ENCODE measurements at regions not wholly inside any gene's neighbourhood (a gene's known extent, or its start where the extent isn't known, plus 50 kb on each side); places are given as distances from the start of the nearest gene placed in this dataset.

DNA sequence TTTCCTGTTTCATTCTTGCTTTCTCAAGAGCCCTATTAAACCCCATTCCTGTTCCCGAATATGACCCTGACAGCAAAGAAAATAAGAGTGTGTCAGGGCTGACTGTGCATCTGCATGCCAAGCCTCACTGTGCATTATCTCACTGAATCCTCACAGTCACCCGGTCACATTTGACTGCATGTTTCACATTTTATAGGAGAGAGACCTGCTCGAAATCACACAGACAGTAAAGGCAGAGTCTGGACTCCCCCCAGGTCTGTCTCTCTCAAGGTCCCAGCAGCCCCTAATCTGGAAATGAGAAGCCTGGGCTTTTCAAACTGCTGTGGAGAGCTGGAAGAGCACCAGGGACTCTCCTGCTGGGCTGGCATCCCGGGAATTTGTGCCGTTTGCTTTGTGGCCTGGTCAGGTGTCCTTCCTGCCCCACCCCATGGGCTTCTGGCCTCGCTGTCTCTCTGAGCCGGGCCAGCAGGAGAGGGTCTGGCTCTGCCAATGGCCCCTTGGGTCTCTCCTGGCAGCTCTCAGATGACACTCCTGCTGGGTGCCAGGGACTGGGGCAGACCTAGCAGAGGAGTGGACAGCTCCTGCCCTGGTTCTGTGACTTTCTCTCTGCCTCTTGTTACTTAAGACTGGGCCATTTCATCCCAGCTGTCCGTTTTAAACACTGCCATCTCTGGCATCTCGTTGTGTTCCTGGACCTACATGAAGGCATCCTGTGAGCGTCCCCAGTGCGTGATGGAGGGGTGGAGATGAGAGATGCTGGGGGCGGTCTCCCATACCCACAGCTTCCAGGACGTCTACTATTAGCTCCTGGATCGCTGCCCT, 173.6 kb downstream of the ARHGAP12 start:
- no peaks in the 10 kb centered on the region for H3K36me3 Mint-ChIP-seq
- peak overlapping the region in 1 of 2 donors; percentile 69 for H3K27ac Mint-ChIP-seq

DNA sequence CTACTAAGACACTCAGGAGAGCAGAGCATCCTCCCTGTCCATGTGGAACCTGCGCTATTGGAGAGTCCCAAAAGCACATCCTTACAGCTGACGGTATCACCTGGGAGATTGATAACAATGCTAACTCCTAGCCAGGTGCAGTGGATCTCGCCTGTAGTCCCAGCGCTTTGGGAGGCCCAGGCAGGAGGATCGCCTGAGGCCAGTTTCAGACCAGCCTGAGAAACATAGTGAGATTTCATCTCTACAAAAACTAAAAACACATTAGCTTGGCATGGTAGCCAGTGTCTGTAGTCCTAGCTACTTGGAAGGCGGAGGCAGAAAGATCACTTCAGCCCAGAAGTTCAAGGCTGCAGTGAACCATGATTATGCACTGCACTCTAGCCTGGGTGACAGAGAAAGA, 174.9 kb downstream of the ARHGAP12 start:
- no peaks in the 10 kb centered on the region for H3K9me3 Mint-ChIP-seq
- H3K27ac Mint-ChIP-seq: no peak overlapping the region
- DNase-seq (ENCODE audit: low spot score in 2 of 2) (no peak), ATAC-seq (no peak)
- no peaks in the 10 kb centered on the region for H3K36me3 Mint-ChIP-seq

More for the DNA sequence above, 173.6 kb downstream of the ARHGAP12 start:
- DNase-seq (ENCODE audit: low spot score in 2 of 2) (no peak), ATAC-seq (no peak)
- no peaks in the 10 kb centered on the region for H3K9me3 Mint-ChIP-seq

DNA sequence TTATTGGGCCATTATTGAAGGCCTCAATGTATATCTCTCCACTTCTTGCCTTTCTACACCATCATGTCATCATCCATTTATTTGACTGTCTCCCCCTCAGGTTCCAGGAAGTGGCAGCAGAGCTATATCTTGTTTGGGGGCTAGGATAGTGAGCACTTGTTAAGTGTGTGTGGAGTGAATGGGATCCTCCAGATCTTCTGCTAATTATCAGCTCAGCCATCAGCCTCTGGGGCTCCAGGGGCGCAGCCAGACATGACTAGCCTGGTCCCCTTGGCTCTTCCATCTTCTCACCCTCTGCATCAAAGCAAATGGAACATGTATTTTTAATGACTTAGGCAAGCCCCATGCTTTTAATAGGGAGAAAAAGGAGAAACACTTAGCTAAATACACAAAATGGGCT, 176.5 kb downstream of the ARHGAP12 start:
- ATAC-seq: no peak
- Mint-ChIP-seq H3K27ac (peak overlapping the region in 1 of 2 donors; percentile 63), H3K9me3 (no peaks in the 10 kb centered on the region), H3K36me3 (no peaks in the 10 kb centered on the region)
- no peak for DNase-seq (ENCODE audit: low spot score in 2 of 2)

- no peak for ATAC-seq
- Mint-ChIP-seq H3K27ac (peak overlapping the region in 1 of 2 donors; percentile 86), H3K36me3 (no peaks in the 10 kb centered on the region), H3K9me3 (no peaks in the 10 kb centered on the region)
- no peak for DNase-seq (ENCODE audit: low spot score in 2 of 2)
Observed at GRCh38 chr10:31751738-31752080, 176.9 kb downstream of the ARHGAP12 start.

GRCh38 chr10:31751051-31751737, 177.4 kb downstream of the ARHGAP12 start:
- Mint-ChIP-seq H3K36me3 (no peaks in the 10 kb centered on the region), H3K27ac (peak overlapping the region in 1 of 2 donors; percentile 86), H3K9me3 (no peaks in the 10 kb centered on the region)
- DNase-seq (ENCODE audit: low spot score in 2 of 2) (no peak), ATAC-seq (peak in 1 of 2 donors; percentile 48)

- Mint-ChIP-seq H3K27ac (peak overlapping the region in 1 of 2 donors; percentile 29), H3K36me3 (peaks cover 0 to 2% of the 10 kb centered on the region in 2 donors), H3K9me3 (no peaks in the 10 kb centered on the region)
- DNase-seq (ENCODE audit: low spot score in 2 of 2) (no peak), ATAC-seq (no peak)
Observed at GRCh38 chr10:31749981-31750840, 178.4 kb downstream of the ARHGAP12 start.

GRCh38 chr10:31749301-31749700, 179.3 kb downstream of the ARHGAP12 start:
- H3K27ac Mint-ChIP-seq: no peak overlapping the region
- H3K9me3 Mint-ChIP-seq: no peaks in the 10 kb centered on the region
- DNase-seq (ENCODE audit: low spot score in 2 of 2): no peak
- H3K36me3 Mint-ChIP-seq: peaks cover 0 to 8% of the 10 kb centered on the region in 2 donors
- no peak for ATAC-seq

GRCh38 chr10:31745612-31746376, 182.8 kb downstream of the ARHGAP12 start:
- Mint-ChIP-seq H3K36me3 (peaks cover 0 to 29% of the 10 kb centered on the region in 2 donors), H3K9me3 (peaks cover 0 to 10% of the 10 kb centered on the region in 2 donors), H3K27ac (peak overlapping the region; percentile 65 to 95)
- ATAC-seq: peak; percentile 98 to 99
- DNase-seq (ENCODE audit: low spot score in 2 of 2): peak in 1 of 2 donors; percentile 46

- H3K9me3 Mint-ChIP-seq: peaks cover 0 to 10% of the 10 kb centered on the region in 2 donors
Observed at GRCh38 chr10:31744025-31744424, 184.6 kb downstream of the ARHGAP12 start.

DNA sequence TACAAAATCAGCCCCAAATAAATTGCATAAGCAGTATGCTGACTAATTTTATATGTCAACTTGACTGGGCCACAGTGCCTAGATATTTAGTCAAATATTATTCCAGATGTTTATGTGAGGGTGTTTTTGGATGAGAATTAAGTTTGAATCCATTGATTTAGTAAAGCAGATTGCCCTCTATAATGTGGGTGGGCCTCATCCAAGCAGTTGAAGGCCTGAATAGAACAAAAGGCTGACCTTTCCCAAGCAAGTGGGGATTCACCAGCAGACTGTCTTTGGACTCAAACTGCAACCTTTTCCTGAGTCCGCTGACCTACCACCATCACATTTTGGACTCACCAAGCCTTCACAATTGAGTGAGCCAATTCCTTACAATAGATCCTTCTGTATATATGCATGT, 186.4 kb downstream of the ARHGAP12 start:
- peak overlapping the region in 1 of 2 donors; percentile 53 for H3K27ac Mint-ChIP-seq
- DNase-seq (ENCODE audit: low spot score in 2 of 2) (no peak), ATAC-seq (no peak)
- peaks cover under 1 to 31% of the 10 kb centered on the region in 2 donors for H3K36me3 Mint-ChIP-seq
- peaks cover 0 to 17% of the 10 kb centered on the region in 2 donors for H3K9me3 Mint-ChIP-seq

More at GRCh38 chr10:31744025-31744424, 184.6 kb downstream of the ARHGAP12 start:
- no peak for ATAC-seq
- H3K27ac Mint-ChIP-seq: peak overlapping the region in 1 of 2 donors; percentile 95
- DNase-seq (ENCODE audit: low spot score in 2 of 2): no peak
- H3K36me3 Mint-ChIP-seq: peaks cover 0 to 29% of the 10 kb centered on the region in 2 donors

GRCh38 chr10:31741473-31741872, 187.2 kb downstream of the ARHGAP12 start:
- H3K9me3 Mint-ChIP-seq: peaks cover 4 to 22% of the 10 kb centered on the region in 2 donors
- peak overlapping the region in 1 of 2 donors; percentile 53 for H3K27ac Mint-ChIP-seq
- DNase-seq (ENCODE audit: low spot score in 2 of 2): no peak
- peaks cover 6 to 37% of the 10 kb centered on the region in 2 donors for H3K36me3 Mint-ChIP-seq
- ATAC-seq: no peak

DNA sequence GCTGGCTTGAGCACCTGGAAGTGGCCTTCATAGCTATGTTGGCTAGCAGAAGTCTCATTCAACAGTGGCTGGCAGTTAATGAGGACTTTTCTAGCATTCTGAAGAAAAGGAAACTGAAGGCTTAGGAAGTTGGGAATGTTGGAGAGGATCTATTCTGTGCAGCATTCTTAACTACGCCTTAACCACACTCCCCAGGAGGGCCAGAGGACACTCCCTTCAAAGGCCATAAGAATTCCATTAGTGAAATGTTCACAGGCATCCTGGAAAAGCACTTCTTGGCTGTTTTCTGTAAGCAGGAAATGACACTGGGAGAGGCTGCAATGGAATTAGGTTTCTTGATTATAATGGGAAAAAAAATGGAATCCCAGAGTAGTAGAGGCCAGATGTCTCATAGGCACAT, 188.9 kb downstream of the ARHGAP12 start:
- H3K9me3 Mint-ChIP-seq: peaks cover 4 to 22% of the 10 kb centered on the region in 2 donors
- no peak for DNase-seq (ENCODE audit: low spot score in 2 of 2)
- no peak overlapping the region for H3K27ac Mint-ChIP-seq
- no peak for ATAC-seq
- H3K36me3 Mint-ChIP-seq: peaks cover 6 to 30% of the 10 kb centered on the region in 2 donors

GRCh38 chr10:31739146-31739545, 189.5 kb downstream of the ARHGAP12 start:
- H3K27ac Mint-ChIP-seq: no peak overlapping the region
- no peak for ATAC-seq
- DNase-seq (ENCODE audit: low spot score in 2 of 2): no peak
- H3K9me3 Mint-ChIP-seq: peaks cover 4 to 22% of the 10 kb centered on the region in 2 donors
- peaks cover 6 to 29% of the 10 kb centered on the region in 2 donors for H3K36me3 Mint-ChIP-seq

DNA sequence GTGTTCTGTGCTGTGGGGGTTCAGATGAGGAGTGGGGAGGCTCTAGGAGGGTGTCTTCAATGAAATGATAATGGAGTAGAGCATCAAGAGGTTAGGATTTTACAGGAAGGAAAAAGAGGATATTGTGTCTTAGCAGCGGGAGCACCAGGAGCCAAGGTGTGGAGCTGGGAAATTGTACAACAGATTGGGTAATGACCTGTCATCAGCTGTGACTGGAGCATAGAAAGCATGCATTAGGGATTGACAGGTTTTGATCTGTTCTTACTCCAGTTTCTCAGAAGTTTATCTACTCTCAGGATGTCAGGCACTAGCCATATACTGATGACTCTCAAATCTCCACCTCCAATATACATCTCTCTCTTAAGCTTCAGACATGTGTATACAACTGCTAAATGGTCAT, 196.9 kb downstream of the ARHGAP12 start:
- H3K9me3 Mint-ChIP-seq: peaks cover 0 to under 1% of the 10 kb centered on the region in 2 donors
- ATAC-seq: no peak
- no peak overlapping the region for H3K27ac Mint-ChIP-seq
- no peak for DNase-seq (ENCODE audit: low spot score in 2 of 2)
- H3K36me3 Mint-ChIP-seq: peaks cover under 1% of the 10 kb centered on the region in 2 donors

DNA sequence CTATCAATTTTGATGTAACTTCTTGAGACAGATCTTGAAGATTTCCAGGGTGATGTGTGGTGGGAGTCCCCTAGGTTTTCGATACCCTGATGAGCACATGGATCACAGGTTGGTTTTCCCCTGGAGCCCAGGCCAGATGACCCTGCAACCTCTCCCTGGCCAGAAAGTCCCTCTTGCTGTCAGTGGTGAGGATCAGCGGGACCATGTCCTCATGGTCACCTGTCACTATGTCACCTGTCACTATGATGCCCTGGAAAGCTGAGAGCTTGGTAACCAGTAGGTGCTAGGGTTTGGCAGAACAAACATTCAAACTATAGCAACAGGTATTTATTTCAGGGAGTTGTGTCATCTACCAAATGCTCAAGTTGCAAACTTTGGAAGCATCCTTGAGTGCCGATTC, 197.9 kb downstream of the ARHGAP12 start:
- no peak overlapping the region for H3K27ac Mint-ChIP-seq
- H3K9me3 Mint-ChIP-seq: no peaks in the 10 kb centered on the region
- no peaks in the 10 kb centered on the region for H3K36me3 Mint-ChIP-seq
- DNase-seq (ENCODE audit: low spot score in 2 of 2) (no peak), ATAC-seq (no peak)

- no peak for DNase-seq (ENCODE audit: low spot score in 2 of 2)
- ATAC-seq: no peak
- no peak overlapping the region for H3K27ac Mint-ChIP-seq
- no peaks in the 10 kb centered on the region for H3K36me3 Mint-ChIP-seq
- peaks cover 0 to 8% of the 10 kb centered on the region in 2 donors for H3K9me3 Mint-ChIP-seq
Observed at GRCh38 chr10:31728698-31729224, 199.9 kb downstream of the ARHGAP12 start.
